ENCODE measurements at regions not wholly inside any gene's neighbourhood (a gene's known extent, or its start where the extent isn't known, plus 50 kb on each side); places are given as distances from the start of the nearest gene placed in this dataset.

DNA sequence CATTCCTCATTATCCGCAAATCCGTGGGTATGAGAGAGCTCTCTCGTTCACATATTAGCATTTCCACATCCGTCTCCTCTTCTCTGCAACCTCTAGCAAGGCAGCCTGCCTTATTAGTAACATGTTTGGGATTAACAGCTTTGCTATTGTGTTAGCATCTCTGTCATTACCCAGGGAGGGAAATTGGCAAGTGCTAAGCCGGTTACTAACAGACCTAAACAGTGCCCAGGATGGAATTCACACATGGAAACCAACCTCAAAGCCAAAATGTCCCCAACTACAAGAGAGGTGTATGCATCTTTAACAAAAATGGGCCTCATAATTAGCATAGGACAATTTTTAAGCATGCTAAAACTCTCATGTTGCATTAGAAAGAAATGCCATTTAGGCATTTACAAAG is 309.0 kb upstream of the MEIS1 start:
- CTCF ChIA-PET = no interaction called here
- TF ChIP-seq EZH2 (IDR thresholded peaks at IDR 0.05; ENCODE audit: borderline replicate concordance, insufficient read depth, low read depth, low read length, poor library complexity, severe bottlenecking) = no peak
- WGBS (ENCODE audit: insufficient coverage) = no CpG with 5 or more reads among the region's 5 CpGs

DNA sequence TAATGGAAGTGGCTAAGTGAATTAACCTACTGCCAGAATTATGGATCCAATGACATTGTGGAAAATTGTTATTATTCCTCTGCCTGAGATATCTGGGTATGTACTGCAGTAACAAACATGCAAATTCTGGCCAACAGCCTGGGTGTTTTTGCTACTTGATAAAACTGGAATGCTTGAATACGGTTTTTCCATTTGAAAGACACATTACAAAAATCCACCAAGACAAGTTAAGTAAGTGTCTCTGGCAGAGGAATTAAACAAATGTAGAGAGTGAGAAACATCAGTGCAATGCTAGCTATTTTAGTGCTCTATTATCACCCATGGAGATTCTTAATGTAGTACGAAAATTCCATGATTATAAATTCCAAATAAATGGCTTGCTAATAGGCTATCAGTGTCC is 312.4 kb upstream of the MEIS1 start:
- no peaks in the 10 kb centered on the region for H3K4me1 ChIP-seq (ENCODE audit: control insufficient read depth in 2 of 2, insufficient read depth in 2 of 2, low read length in 2 of 2)
- TF ChIP-seq, protein P1, sequence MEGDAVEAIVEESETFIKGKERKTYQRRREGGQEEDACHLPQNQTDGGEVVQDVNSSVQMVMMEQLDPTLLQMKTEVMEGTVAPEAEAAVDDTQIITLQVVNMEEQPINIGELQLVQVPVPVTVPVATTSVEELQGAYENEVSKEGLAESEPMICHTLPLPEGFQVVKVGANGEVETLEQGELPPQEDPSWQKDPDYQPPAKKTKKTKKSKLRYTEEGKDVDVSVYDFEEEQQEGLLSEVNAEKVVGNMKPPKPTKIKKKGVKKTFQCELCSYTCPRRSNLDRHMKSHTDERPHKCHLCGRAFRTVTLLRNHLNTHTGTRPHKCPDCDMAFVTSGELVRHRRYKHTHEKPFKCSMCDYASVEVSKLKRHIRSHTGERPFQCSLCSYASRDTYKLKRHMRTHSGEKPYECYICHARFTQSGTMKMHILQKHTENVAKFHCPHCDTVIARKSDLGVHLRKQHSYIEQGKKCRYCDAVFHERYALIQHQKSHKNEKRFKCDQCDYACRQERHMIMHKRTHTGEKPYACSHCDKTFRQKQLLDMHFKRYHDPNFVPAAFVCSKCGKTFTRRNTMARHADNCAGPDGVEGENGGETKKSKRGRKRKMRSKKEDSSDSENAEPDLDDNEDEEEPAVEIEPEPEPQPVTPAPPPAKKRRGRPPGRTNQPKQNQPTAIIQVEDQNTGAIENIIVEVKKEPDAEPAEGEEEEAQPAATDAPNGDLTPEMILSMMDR (IDR thresholded peaks at IDR 0.05) = no peak
- no peak for TF ChIP-seq EZH2 (IDR thresholded peaks at IDR 0.05; ENCODE audit: borderline replicate concordance, insufficient read depth, low read depth, low read length, poor library complexity, severe bottlenecking)
- H3K9ac ChIP-seq (ENCODE audit: low read length) = no peak overlapping the region
- H3K4me2 ChIP-seq (replicated peaks; ENCODE audit: low read depth, low read length, poor library complexity, severe bottlenecking) = no peak overlapping the region
- H2AFZ ChIP-seq (ENCODE audit: insufficient read depth, low read depth, low read length, poor library complexity, severe bottlenecking) = no peak overlapping the region
- no peak overlapping the region for H3K27ac ChIP-seq (ENCODE audit: low read length in 2 of 2)
- Mint-ChIP-seq H3K27ac (no peak overlapping the region), H3K4me3 (no peak overlapping the region), H3K9me3 (ENCODE audit: insufficient read depth) (peaks cover 3% of the 10 kb centered on the region), H3K4me1 (no peaks in the 10 kb centered on the region), H3K27me3 (no peaks in the 10 kb centered on the region)
- H3K27me3 ChIP-seq (replicated peaks in 1 of 4; ENCODE audit: control extremely low read depth in 1 of 4, control insufficient read depth in 3 of 4, insufficient read depth in 4 of 4, low read length in 3 of 4) = no peaks in the 10 kb centered on the region
- POLR2A ChIA-PET = no interaction called here
- H3K36me3 ChIP-seq (replicated peaks in 1 of 2; ENCODE audit: control extremely low read depth in 1 of 2, control insufficient read depth in 1 of 2, extremely low read depth in 1 of 2, insufficient read depth in 2 of 2, low read length in 1 of 2) = no peaks in the 10 kb centered on the region
- H4K20me1 ChIP-seq (ENCODE audit: control insufficient read depth, insufficient read depth, low read length, poor library complexity, severe bottlenecking) = no peaks in the 10 kb centered on the region
- CTCF ChIA-PET = no interaction called here
- no peaks in the 10 kb centered on the region for H3K79me2 ChIP-seq (ENCODE audit: control insufficient read depth, insufficient read depth, low read length)
- intact Hi-C loops (cut with micrococcal nuclease) = no loop called here
- no peak overlapping the region for H3K4me3 ChIP-seq (ENCODE audit: control extremely low read depth in 1 of 5, extremely low read depth in 1 of 5, insufficient read depth in 1 of 5, low read depth in 2 of 5, low read length in 4 of 5)
- H3K9me3 ChIP-seq (ENCODE audit: control extremely low read depth in 1 of 3, control insufficient read depth in 2 of 3, insufficient read depth in 1 of 3, low read length in 2 of 3) = peaks cover 0 to 1% (median 0%) of the 10 kb centered on the region in 3 donors
- DNase-seq = no peak
- WGBS (ENCODE audit: insufficient coverage) = no CpG with 5 or more reads among the region's 2 CpGs
- no peak for ATAC-seq (ENCODE audit: low read depth)

More for the DNA sequence above, 309.0 kb upstream of the MEIS1 start:
- H3K27me3 ChIP-seq (replicated peaks in 1 of 4; ENCODE audit: control extremely low read depth in 1 of 4, control insufficient read depth in 3 of 4, insufficient read depth in 4 of 4, low read length in 3 of 4) = no peaks in the 10 kb centered on the region
- no peak for ATAC-seq (ENCODE audit: low read depth)
- H3K9me3 ChIP-seq (ENCODE audit: control extremely low read depth in 1 of 3, control insufficient read depth in 2 of 3, insufficient read depth in 1 of 3, low read length in 2 of 3) = no peaks in the 10 kb centered on the region
- Mint-ChIP-seq H3K4me3 (no peak overlapping the region), H3K9me3 (ENCODE audit: insufficient read depth) (peaks cover 3% of the 10 kb centered on the region), H3K27me3 (no peaks in the 10 kb centered on the region), H3K27ac (no peak overlapping the region), H3K4me1 (no peaks in the 10 kb centered on the region)
- intact Hi-C loops (cut with micrococcal nuclease) = no loop called here
- no peak overlapping the region for H2AFZ ChIP-seq (ENCODE audit: insufficient read depth, low read depth, low read length, poor library complexity, severe bottlenecking)
- H3K36me3 ChIP-seq (replicated peaks in 1 of 2; ENCODE audit: control extremely low read depth in 1 of 2, control insufficient read depth in 1 of 2, extremely low read depth in 1 of 2, insufficient read depth in 2 of 2, low read length in 1 of 2) = no peaks in the 10 kb centered on the region
- no peak for DNase-seq
- H3K79me2 ChIP-seq (ENCODE audit: control insufficient read depth, insufficient read depth, low read length) = no peaks in the 10 kb centered on the region
- no peaks in the 10 kb centered on the region for H4K20me1 ChIP-seq (ENCODE audit: control insufficient read depth, insufficient read depth, low read length, poor library complexity, severe bottlenecking)
- H3K9ac ChIP-seq (ENCODE audit: low read length) = no peak overlapping the region
- H3K4me2 ChIP-seq (replicated peaks; ENCODE audit: low read depth, low read length, poor library complexity, severe bottlenecking) = no peak overlapping the region
- H3K4me3 ChIP-seq (ENCODE audit: control extremely low read depth in 1 of 5, extremely low read depth in 1 of 5, insufficient read depth in 1 of 5, low read depth in 2 of 5, low read length in 4 of 5) = no peak overlapping the region
- no peak overlapping the region for H3K27ac ChIP-seq (ENCODE audit: low read length in 2 of 2)
- POLR2A ChIA-PET = no interaction called here
- no peaks in the 10 kb centered on the region for H3K4me1 ChIP-seq (ENCODE audit: control insufficient read depth in 2 of 2, insufficient read depth in 2 of 2, low read length in 2 of 2)

Data from B cell (primary cell).